Inflammatory macrophage treated with lipopolysaccharide for 1 hour (primary cell): ENCODE measurements at regions not wholly inside any gene's neighbourhood (a gene's known extent, or its start where the extent isn't known, plus 50 kb on each side); places are given as distances from the start of the nearest gene placed in this dataset.
A peak's percentile ranks its signal among the peaks of the same experiment; 100 is the strongest.

ENCODE experiments used
- DNase-seq, 2 donors: peaks; one replicate each; pipeline ENCODE4 v3.0.0-alpha.2; 2020 to 2022

GRCh38 chr4:56757821-56758411 is 63.6 kb downstream of the SPINK2 start:
- DNase-seq = peak; percentile 27 to 70

- no peak for DNase-seq
Measured at GRCh38 chr4:56757261-56757746, 64.2 kb downstream of the SPINK2 start.

- no peak for DNase-seq
Measured at GRCh38 chr4:56755901-56756300, 65.6 kb downstream of the SPINK2 start.

- no peak for DNase-seq
Measured at GRCh38 chr4:56752985-56753384, 68.5 kb downstream of the SPINK2 start.

- DNase-seq = no peak
Measured at GRCh38 chr4:56750231-56750630, 69.1 kb upstream of the HOPX start.

GRCh38 chr4:56748271-56748670 is 67.2 kb upstream of the HOPX start:
- DNase-seq = peak; percentile 26 to 32

GRCh38 chr4:56746639-56747038 is 65.5 kb upstream of the HOPX start:
- DNase-seq = no peak

GRCh38 chr4:56745042-56745441 is 63.9 kb upstream of the HOPX start:
- DNase-seq = no peak

GRCh38 chr4:56744030-56744429 is 62.9 kb upstream of the HOPX start:
- DNase-seq = no peak

GRCh38 chr4:56743550-56743949 is 62.5 kb upstream of the HOPX start:
- DNase-seq = no peak

GRCh38 chr4:56742080-56742871 is 61.2 kb upstream of the HOPX start:
- no peak for DNase-seq

- DNase-seq = no peak
Measured at GRCh38 chr4:56741595-56741994, 60.5 kb upstream of the HOPX start.

- peak; percentile 15 to 25 for DNase-seq
Measured at GRCh38 chr4:56739066-56739777, 58.1 kb upstream of the HOPX start.

GRCh38 chr4:56737666-56738065 is 56.6 kb upstream of the HOPX start:
- no peak for DNase-seq

GRCh38 chr4:56733352-56733751 is 52.3 kb upstream of the HOPX start:
- no peak for DNase-seq

GRCh38 chr4:56732301-56732700 is 51.2 kb upstream of the HOPX start:
- no peak for DNase-seq

- peak; percentile 51 to 65 for DNase-seq
Measured at GRCh38 chr4:56731857-56732256, 50.8 kb upstream of the HOPX start.
